ENCODE measurements at regions not wholly inside any gene's neighbourhood (a gene's known extent, or its start where the extent isn't known, plus 50 kb on each side); places are given as distances from the start of the nearest gene placed in this dataset.

DNA sequence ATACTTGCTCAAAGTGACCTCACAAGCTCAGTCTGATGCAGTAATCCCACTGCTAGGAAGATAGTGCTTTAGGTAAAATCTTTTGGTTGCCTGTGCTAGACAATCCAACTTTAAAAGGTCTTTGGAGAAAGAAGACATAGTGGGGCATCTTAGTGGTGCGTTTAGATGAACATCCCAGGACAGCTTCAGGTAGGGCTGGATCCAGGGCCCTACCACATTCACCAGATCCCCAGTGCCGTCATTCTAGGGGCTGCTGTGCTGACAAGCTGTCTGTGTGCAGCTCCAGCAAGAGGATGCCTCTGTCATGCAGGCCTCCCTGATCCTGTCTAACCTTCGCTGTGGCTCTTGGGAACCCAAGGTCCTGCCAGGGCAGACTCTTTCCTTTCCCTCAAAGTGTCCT, 100.7 kb upstream of the EIF5 start:
- no peak overlapping the region for H3K27ac ChIP-seq (ENCODE audit: low read depth)
- H3K4me3 Mint-ChIP-seq, result no peak overlapping the region
- H3K4me1 ChIP-seq (ENCODE audit: insufficient read depth), result peaks cover 7% of the 10 kb centered on the region; the same call in 1 of the 2 replicates
- no peak overlapping the region for H3K27ac Mint-ChIP-seq
- H3K27me3 Mint-ChIP-seq (ENCODE audit: insufficient read depth, low read depth, poor library complexity), result peaks cover 9% of the 10 kb centered on the region
- no peak for DNase-seq (ENCODE audit: low spot score)
- no peaks in the 10 kb centered on the region for H4K20me1 ChIP-seq (replicated peaks; ENCODE audit: insufficient read depth)
- no peaks in the 10 kb centered on the region for H3K9me2 ChIP-seq (ENCODE audit: insufficient read depth)
- no peak overlapping the region for H3K4me3 ChIP-seq
- ATAC-seq, result no peak
- peaks cover 4% of the 10 kb centered on the region for H3K36me3 Mint-ChIP-seq (ENCODE audit: low read depth)
- peaks cover 13% of the 10 kb centered on the region for H3K9me3 Mint-ChIP-seq
- H3K4me2 ChIP-seq, result no peak overlapping the region
- no peaks in the 10 kb centered on the region for H3K27me3 ChIP-seq (ENCODE audit: insufficient read depth)
- H2AFZ ChIP-seq, result no peak overlapping the region
- peaks cover 12% of the 10 kb centered on the region; the same call in 2 of the 3 replicates for H3K4me1 Mint-ChIP-seq
- TF ChIP-seq, protein P1, sequence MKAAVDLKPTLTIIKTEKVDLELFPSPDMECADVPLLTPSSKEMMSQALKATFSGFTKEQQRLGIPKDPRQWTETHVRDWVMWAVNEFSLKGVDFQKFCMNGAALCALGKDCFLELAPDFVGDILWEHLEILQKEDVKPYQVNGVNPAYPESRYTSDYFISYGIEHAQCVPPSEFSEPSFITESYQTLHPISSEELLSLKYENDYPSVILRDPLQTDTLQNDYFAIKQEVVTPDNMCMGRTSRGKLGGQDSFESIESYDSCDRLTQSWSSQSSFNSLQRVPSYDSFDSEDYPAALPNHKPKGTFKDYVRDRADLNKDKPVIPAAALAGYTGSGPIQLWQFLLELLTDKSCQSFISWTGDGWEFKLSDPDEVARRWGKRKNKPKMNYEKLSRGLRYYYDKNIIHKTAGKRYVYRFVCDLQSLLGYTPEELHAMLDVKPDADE (IDR thresholded peaks at IDR 0.05), result no peak
- TF ChIP-seq, protein P2, sequence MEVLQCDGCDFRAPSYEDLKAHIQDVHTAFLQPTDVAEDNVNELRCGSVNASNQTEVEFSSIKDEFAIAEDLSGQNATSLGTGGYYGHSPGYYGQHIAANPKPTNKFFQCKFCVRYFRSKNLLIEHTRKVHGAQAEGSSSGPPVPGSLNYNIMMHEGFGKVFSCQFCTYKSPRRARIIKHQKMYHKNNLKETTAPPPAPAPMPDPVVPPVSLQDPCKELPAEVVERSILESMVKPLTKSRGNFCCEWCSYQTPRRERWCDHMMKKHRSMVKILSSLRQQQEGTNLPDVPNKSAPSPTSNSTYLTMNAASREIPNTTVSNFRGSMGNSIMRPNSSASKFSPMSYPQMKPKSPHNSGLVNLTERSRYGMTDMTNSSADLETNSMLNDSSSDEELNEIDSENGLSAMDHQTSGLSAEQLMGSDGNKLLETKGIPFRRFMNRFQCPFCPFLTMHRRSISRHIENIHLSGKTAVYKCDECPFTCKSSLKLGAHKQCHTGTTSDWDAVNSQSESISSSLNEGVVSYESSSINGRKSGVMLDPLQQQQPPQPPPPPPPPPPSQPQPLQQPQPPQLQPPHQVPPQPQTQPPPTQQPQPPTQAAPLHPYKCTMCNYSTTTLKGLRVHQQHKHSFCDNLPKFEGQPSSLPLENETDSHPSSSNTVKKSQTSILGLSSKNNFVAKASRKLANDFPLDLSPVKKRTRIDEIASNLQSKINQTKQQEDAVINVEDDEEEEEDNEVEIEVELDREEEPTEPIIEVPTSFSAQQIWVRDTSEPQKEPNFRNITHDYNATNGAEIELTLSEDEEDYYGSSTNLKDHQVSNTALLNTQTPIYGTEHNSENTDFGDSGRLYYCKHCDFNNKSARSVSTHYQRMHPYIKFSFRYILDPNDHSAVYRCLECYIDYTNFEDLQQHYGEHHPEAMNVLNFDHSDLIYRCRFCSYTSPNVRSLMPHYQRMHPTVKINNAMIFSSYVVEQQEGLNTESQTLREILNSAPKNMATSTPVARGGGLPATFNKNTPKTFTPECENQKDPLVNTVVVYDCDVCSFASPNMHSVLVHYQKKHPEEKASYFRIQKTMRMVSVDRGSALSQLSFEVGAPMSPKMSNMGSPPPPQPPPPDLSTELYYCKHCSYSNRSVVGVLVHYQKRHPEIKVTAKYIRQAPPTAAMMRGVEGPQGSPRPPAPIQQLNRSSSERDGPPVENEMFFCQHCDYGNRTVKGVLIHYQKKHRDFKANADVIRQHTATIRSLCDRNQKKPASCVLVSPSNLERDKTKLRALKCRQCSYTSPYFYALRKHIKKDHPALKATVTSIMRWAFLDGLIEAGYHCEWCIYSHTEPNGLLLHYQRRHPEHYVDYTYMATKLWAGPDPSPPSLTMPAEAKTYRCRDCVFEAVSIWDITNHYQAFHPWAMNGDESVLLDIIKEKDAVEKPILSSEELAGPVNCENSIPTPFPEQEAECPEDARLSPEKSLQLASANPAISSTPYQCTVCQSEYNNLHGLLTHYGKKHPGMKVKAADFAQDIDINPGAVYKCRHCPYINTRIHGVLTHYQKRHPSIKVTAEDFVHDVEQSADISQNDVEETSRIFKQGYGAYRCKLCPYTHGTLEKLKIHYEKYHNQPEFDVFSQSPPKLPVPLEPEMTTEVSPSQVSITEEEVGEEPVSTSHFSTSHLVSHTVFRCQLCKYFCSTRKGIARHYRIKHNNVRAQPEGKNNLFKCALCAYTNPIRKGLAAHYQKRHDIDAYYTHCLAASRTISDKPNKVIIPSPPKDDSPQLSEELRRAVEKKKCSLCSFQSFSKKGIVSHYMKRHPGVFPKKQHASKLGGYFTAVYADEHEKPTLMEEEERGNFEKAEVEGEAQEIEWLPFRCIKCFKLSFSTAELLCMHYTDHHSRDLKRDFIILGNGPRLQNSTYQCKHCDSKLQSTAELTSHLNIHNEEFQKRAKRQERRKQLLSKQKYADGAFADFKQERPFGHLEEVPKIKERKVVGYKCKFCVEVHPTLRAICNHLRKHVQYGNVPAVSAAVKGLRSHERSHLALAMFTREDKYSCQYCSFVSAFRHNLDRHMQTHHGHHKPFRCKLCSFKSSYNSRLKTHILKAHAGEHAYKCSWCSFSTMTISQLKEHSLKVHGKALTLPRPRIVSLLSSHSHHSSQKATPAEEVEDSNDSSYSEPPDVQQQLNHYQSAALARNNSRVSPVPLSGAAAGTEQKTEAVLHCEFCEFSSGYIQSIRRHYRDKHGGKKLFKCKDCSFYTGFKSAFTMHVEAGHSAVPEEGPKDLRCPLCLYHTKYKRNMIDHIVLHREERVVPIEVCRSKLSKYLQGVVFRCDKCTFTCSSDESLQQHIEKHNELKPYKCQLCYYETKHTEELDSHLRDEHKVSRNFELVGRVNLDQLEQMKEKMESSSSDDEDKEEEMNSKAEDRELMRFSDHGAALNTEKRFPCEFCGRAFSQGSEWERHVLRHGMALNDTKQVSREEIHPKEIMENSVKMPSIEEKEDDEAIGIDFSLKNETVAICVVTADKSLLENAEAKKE (CRISPR knock-in tag; IDR thresholded peaks at IDR 0.05), result no peak
- TF ChIP-seq NANOG (IDR thresholded peaks at IDR 0.05; ENCODE audit: borderline replicate concordance), result no peak
- no peak for TF ChIP-seq EZH2phosphoT487 (IDR thresholded peaks at IDR 0.05; ENCODE audit: unreplicated experiment)
- no peak for TF ChIP-seq ZNF114 (CRISPR knock-in tag; IDR thresholded peaks at IDR 0.05)
- TF ChIP-seq ZNF331 (CRISPR knock-in tag; IDR thresholded peaks at IDR 0.05; ENCODE audit: low read depth), result no peak
- TF ChIP-seq, protein P3, sequence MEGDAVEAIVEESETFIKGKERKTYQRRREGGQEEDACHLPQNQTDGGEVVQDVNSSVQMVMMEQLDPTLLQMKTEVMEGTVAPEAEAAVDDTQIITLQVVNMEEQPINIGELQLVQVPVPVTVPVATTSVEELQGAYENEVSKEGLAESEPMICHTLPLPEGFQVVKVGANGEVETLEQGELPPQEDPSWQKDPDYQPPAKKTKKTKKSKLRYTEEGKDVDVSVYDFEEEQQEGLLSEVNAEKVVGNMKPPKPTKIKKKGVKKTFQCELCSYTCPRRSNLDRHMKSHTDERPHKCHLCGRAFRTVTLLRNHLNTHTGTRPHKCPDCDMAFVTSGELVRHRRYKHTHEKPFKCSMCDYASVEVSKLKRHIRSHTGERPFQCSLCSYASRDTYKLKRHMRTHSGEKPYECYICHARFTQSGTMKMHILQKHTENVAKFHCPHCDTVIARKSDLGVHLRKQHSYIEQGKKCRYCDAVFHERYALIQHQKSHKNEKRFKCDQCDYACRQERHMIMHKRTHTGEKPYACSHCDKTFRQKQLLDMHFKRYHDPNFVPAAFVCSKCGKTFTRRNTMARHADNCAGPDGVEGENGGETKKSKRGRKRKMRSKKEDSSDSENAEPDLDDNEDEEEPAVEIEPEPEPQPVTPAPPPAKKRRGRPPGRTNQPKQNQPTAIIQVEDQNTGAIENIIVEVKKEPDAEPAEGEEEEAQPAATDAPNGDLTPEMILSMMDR (conservative IDR thresholded peaks at IDR 0.05; ENCODE audit: low read depth in 2 of 2), result no peak
- TF ChIP-seq, protein P4, sequence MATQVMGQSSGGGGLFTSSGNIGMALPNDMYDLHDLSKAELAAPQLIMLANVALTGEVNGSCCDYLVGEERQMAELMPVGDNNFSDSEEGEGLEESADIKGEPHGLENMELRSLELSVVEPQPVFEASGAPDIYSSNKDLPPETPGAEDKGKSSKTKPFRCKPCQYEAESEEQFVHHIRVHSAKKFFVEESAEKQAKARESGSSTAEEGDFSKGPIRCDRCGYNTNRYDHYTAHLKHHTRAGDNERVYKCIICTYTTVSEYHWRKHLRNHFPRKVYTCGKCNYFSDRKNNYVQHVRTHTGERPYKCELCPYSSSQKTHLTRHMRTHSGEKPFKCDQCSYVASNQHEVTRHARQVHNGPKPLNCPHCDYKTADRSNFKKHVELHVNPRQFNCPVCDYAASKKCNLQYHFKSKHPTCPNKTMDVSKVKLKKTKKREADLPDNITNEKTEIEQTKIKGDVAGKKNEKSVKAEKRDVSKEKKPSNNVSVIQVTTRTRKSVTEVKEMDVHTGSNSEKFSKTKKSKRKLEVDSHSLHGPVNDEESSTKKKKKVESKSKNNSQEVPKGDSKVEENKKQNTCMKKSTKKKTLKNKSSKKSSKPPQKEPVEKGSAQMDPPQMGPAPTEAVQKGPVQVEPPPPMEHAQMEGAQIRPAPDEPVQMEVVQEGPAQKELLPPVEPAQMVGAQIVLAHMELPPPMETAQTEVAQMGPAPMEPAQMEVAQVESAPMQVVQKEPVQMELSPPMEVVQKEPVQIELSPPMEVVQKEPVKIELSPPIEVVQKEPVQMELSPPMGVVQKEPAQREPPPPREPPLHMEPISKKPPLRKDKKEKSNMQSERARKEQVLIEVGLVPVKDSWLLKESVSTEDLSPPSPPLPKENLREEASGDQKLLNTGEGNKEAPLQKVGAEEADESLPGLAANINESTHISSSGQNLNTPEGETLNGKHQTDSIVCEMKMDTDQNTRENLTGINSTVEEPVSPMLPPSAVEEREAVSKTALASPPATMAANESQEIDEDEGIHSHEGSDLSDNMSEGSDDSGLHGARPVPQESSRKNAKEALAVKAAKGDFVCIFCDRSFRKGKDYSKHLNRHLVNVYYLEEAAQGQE (IDR thresholded peaks at IDR 0.05; ENCODE audit: unreplicated experiment), result no peak
- no peak for TF ChIP-seq POLR2AphosphoS5 (IDR thresholded peaks at IDR 0.05; ENCODE audit: low read depth)
- TF ChIP-seq JUNB (IDR thresholded peaks at IDR 0.05; ENCODE audit: unreplicated experiment), result no peak
- TF ChIP-seq EZH2 (IDR thresholded peaks at IDR 0.05; ENCODE audit: low read depth, unreplicated experiment), result no peak
- no peak for TF ChIP-seq CREB1 (CRISPR knock-in tag; IDR thresholded peaks at IDR 0.05; ENCODE audit: low read depth)
- no peak for TF ChIP-seq STAT1 (IDR thresholded peaks at IDR 0.05; ENCODE audit: unreplicated experiment)
- no peaks in the 10 kb centered on the region for H3K79me2 ChIP-seq (replicated peaks; ENCODE audit: insufficient read depth)
- no peaks in the 10 kb centered on the region for H3F3A ChIP-seq (replicated peaks; ENCODE audit: low read depth)
- H3K36me3 ChIP-seq (ENCODE audit: insufficient read depth), result no peaks in the 10 kb centered on the region; the same call in 1 of the 2 replicates

All from GM23338 (cell line).